ENCODE measurements at regions not wholly inside any gene's neighbourhood (a gene's known extent, or its start where the extent isn't known, plus 50 kb on each side); places are given as distances from the start of the nearest gene placed in this dataset.
A peak's percentile ranks its signal among the peaks of the same experiment; 100 is the strongest.

- DNase-seq = no peak
Observed at GRCh38 chr4:175129797-175130196, 211.6 kb downstream of the ADAM29 start.

- DNase-seq = no peak
Observed at GRCh38 chr4:175139205-175139604, 221.0 kb downstream of the ADAM29 start.

GRCh38 chr4:175143116-175143515 lies 225.0 kb downstream of the ADAM29 start:
- DNase-seq = no peak

GRCh38 chr4:175146799-175147198 lies 228.6 kb downstream of the ADAM29 start:
- DNase-seq = no peak

- DNase-seq = no peak
Observed at GRCh38 chr4:175147233-175147632, 229.1 kb downstream of the ADAM29 start.

- no peak for DNase-seq
Observed at GRCh38 chr4:175166020-175166419, 247.9 kb downstream of the ADAM29 start.

GRCh38 chr4:175176710-175177109 lies 258.6 kb downstream of the ADAM29 start:
- DNase-seq = no peak

- DNase-seq = no peak
Observed at GRCh38 chr4:175190654-175191053, 272.5 kb downstream of the ADAM29 start.

- DNase-seq = no peak
Observed at GRCh38 chr4:175198056-175198455, 279.9 kb downstream of the ADAM29 start.

- DNase-seq = no peak
Observed at GRCh38 chr4:175215208-175215607, 297.1 kb downstream of the ADAM29 start.

GRCh38 chr4:175215657-175216056 lies 297.5 kb downstream of the ADAM29 start:
- DNase-seq = no peak

GRCh38 chr4:175229154-175229553 lies 311.0 kb downstream of the ADAM29 start:
- DNase-seq = no peak

- no peak for DNase-seq
Observed at GRCh38 chr4:175234162-175234561, 316.0 kb downstream of the ADAM29 start.

GRCh38 chr4:175238827-175239517 lies 320.8 kb downstream of the ADAM29 start:
- no peak for DNase-seq

- no peak for DNase-seq
Observed at GRCh38 chr4:175246941-175247340, 328.8 kb downstream of the ADAM29 start.

GRCh38 chr4:175252642-175253041 lies 334.5 kb downstream of the ADAM29 start:
- no peak for DNase-seq

GRCh38 chr4:175253184-175253902 lies 335.2 kb downstream of the ADAM29 start:
- peak; percentile 13 for DNase-seq

- DNase-seq = no peak
Observed at GRCh38 chr4:175263537-175263936, 345.4 kb downstream of the ADAM29 start.

- no peak for DNase-seq
Observed at GRCh38 chr4:175271010-175271630, 353.0 kb downstream of the ADAM29 start.

GRCh38 chr4:175273995-175274753 lies 356.0 kb downstream of the ADAM29 start:
- DNase-seq = no peak

- DNase-seq = peak; percentile 14
Observed at GRCh38 chr4:175277816-175278215, 359.7 kb downstream of the ADAM29 start.

GRCh38 chr4:175280153-175280552 lies 362.0 kb downstream of the ADAM29 start:
- DNase-seq = no peak

- no peak for DNase-seq
Observed at GRCh38 chr4:175281894-175282293, 363.7 kb downstream of the ADAM29 start.

Data from COR-L47 (cell line).